ENCODE measurements at regions not wholly inside any gene's neighbourhood (a gene's known extent, or its start where the extent isn't known, plus 50 kb on each side); places are given as distances from the start of the nearest gene placed in this dataset.

GRCh38 chr7:79652619-79653018 is 199.2 kb upstream of the MAGI2 start:
- TF ChIP-seq, protein P1, sequence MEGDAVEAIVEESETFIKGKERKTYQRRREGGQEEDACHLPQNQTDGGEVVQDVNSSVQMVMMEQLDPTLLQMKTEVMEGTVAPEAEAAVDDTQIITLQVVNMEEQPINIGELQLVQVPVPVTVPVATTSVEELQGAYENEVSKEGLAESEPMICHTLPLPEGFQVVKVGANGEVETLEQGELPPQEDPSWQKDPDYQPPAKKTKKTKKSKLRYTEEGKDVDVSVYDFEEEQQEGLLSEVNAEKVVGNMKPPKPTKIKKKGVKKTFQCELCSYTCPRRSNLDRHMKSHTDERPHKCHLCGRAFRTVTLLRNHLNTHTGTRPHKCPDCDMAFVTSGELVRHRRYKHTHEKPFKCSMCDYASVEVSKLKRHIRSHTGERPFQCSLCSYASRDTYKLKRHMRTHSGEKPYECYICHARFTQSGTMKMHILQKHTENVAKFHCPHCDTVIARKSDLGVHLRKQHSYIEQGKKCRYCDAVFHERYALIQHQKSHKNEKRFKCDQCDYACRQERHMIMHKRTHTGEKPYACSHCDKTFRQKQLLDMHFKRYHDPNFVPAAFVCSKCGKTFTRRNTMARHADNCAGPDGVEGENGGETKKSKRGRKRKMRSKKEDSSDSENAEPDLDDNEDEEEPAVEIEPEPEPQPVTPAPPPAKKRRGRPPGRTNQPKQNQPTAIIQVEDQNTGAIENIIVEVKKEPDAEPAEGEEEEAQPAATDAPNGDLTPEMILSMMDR (conservative IDR thresholded peaks at IDR 0.05; ENCODE audit: low read depth, low read length), result no peak
- TF ChIP-seq EZH2 (IDR thresholded peaks at IDR 0.05; ENCODE audit: low read length, unreplicated experiment) (no peak), EZH2phosphoT487 (IDR thresholded peaks at IDR 0.05; ENCODE audit: borderline replicate concordance, low read length) (no peak)

Measured in PC-3 (cell line).